SU-DHL-6 (cell line): ENCODE measurements at regions not wholly inside any gene's neighbourhood (a gene's known extent, or its start where the extent isn't known, plus 50 kb on each side); places are given as distances from the start of the nearest gene placed in this dataset.

Source experiments
- CTCF ChIP-seq: fragments of 200-600 bp; sonication (generic); IDR thresholded peaks from one replicate; pipeline ENCODE4 v1.5.1; 2017; ENCODE audit warnings: antibody characterized with exemption, mild to moderate bottlenecking, low read length, moderate library complexity; ENCODE audit not compliant: insufficient read depth, poor library complexity, severe bottlenecking
- EZH2phosphoT487 ChIP-seq: fragments of 200-600 bp; sonication (generic), shearing (Covaris generic); conservative IDR thresholded peaks from 2 replicates; pipeline ENCODE4 v1.6.1; 2018; ENCODE audit warnings: mild to moderate bottlenecking, antibody characterized with exemption, low read length, moderate library complexity, mixed read lengths

GRCh38 chr15:93200081-93200836 lies 111.2 kb upstream of the RGMA start:
- no peak for TF ChIP-seq CTCF
- no peak for TF ChIP-seq EZH2phosphoT487
